ENCODE measurements at regions not wholly inside any gene's neighbourhood (a gene's known extent, or its start where the extent isn't known, plus 50 kb on each side); places are given as distances from the start of the nearest gene placed in this dataset.

DNA sequence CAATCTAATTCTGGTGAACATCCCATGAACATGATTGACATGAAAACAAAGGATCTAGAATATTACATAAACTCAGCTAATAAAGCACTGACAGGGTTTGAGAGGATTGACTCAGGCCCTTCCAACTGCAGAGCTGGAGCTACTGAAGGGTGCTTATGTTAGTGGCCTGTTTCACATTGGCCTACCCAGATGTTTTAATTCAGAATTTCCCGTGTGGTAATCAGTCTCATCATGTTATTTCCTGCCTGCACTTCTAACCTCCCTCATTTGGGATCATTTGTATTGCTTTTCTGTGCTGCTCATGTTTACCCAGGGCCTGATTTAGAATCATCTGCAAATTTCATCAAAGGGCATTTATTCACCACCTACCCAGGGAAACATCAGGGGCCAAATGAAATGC, 270.3 kb downstream of the PLPP3 start:
- H3K4ac ChIP-seq (replicated peaks; ENCODE audit: insufficient read length, low read depth, low read length), result no peak overlapping the region
- no peak overlapping the region for H3K27ac ChIP-seq (ENCODE audit: low read depth, low read length)
- H4K20me1 ChIP-seq (replicated peaks in 1 of 2; ENCODE audit: control insufficient read depth in 1 of 2, insufficient read depth in 2 of 2, low read length in 2 of 2), result no peaks in the 10 kb centered on the region
- no peak overlapping the region for H2BK20ac ChIP-seq (ENCODE audit: low read length)
- no peaks in the 10 kb centered on the region for H3K23me2 ChIP-seq (ENCODE audit: low read depth, low read length)
- H4K5ac ChIP-seq (ENCODE audit: insufficient read length, low read depth, low read length), result no peak overlapping the region
- WGBS, 2 experiments (ENCODE audit: extremely low coverage in 1 of 2, insufficient coverage in 1 of 2, insufficient read length in 1 of 2, insufficient replicate concordance in 2 of 2, low coverage in 1 of 2, low lambda C conversion rate in 2 of 2, missing lambda C conversion rate in 1 of 2), result 75% methylated on average over 1 of the region's 1 CpG; no CpG with 5 or more reads in 1 of the 2 experiments
- TF ChIP-seq EGR1 (IDR thresholded peaks at IDR 0.05; ENCODE audit: borderline replicate concordance, low read depth, low read length) (no peak), HDAC6 (IDR thresholded peaks at IDR 0.05; ENCODE audit: low read depth, low read length) (no peak), NRF1 (IDR thresholded peaks at IDR 0.05; ENCODE audit: low read depth, low read length) (no peak), RFX5 (IDR thresholded peaks at IDR 0.05; ENCODE audit: borderline replicate concordance, low read depth, low read length) (no peak), TEAD4 (IDR thresholded peaks at IDR 0.05; ENCODE audit: low read depth, low read length) (no peak), SUZ12 (IDR thresholded peaks at IDR 0.05; ENCODE audit: low read length) (no peak), MAFK (IDR thresholded peaks at IDR 0.05; ENCODE audit: low read depth, low read length) (no peak), BCL11A (IDR thresholded peaks at IDR 0.05; ENCODE audit: low read depth in 2 of 2, low read length in 2 of 2) (no peak), HDAC2 (IDR thresholded peaks at IDR 0.05; ENCODE audit: borderline replicate concordance in 1 of 2, low read depth in 2 of 2, low read length in 2 of 2) (no peak), CEBPB (IDR thresholded peaks at IDR 0.05; ENCODE audit: low read depth, low read length) (no peak), KDM1A (IDR thresholded peaks at IDR 0.05; ENCODE audit: borderline replicate concordance, low read length) (no peak)
- H3K9me3 ChIP-seq (ENCODE audit: insufficient read depth in 2 of 2, low read depth in 1 of 2, low read length in 1 of 2), result peaks cover 0 to 3% of the 10 kb centered on the region in 2 experiments; a peak in 1 of 4 replicates
- H2BK120ac ChIP-seq (replicated peaks; ENCODE audit: low read depth, low read length), result no peak overlapping the region
- no peaks in the 10 kb centered on the region for H3K27me3 ChIP-seq (replicated peaks in 1 of 4; ENCODE audit: control insufficient read depth in 3 of 4, extremely low read depth in 1 of 4, insufficient read depth in 3 of 4, low read length in 3 of 4)
- no peaks in the 10 kb centered on the region for H3K79me1 ChIP-seq (ENCODE audit: low read depth, low read length)
- no peak overlapping the region for H3K56ac ChIP-seq (replicated peaks; ENCODE audit: insufficient read length, low read depth, low read length)
- H4K91ac ChIP-seq (replicated peaks; ENCODE audit: insufficient read length, low read length), result no peak overlapping the region
- no peaks in the 10 kb centered on the region for H3K79me2 ChIP-seq (ENCODE audit: control insufficient read depth in 1 of 2, insufficient read depth in 2 of 2, low read length in 2 of 2)
- H3K4me3 ChIP-seq (ENCODE audit: extremely low read depth in 1 of 4, insufficient read depth in 2 of 4, low read depth in 3 of 4, low read length in 4 of 4), result no peak overlapping the region
- H2BK5ac ChIP-seq (ENCODE audit: low read depth, low read length), result no peak overlapping the region
- no peak overlapping the region for H4K8ac ChIP-seq (ENCODE audit: extremely low read depth, insufficient read depth, low read length)
- ChIA-PET POLR2A (ENCODE audit: partially characterized antibody) (no interaction called here), CTCF (ENCODE audit: partially characterized antibody) (interaction anchor here (1.4 kb wide), 1 partner anchor 10 kb away, joined by 3 read pairs; no protein-coding TSS in a partner anchor)
- no peaks in the 10 kb centered on the region for H3K4me1 ChIP-seq (replicated peaks in 1 of 4; ENCODE audit: control insufficient read depth in 3 of 4, insufficient read depth in 4 of 4, low read length in 3 of 4)
- no peak overlapping the region for H3K4me2 ChIP-seq (ENCODE audit: insufficient read depth in 1 of 2, low read depth in 2 of 2, low read length in 2 of 2)
- no peak overlapping the region for H3K14ac ChIP-seq (ENCODE audit: insufficient read length)
- H3K36me3 ChIP-seq (ENCODE audit: control insufficient read depth in 2 of 4, insufficient read depth in 4 of 4, low read length in 3 of 4), result no peaks in the 10 kb centered on the region
- no peak overlapping the region for H2AK5ac ChIP-seq (ENCODE audit: low read depth, low read length)
- DNase-seq (ENCODE audit: low read depth in 1 of 2, low spot score in 2 of 2), result no peak
- no peak overlapping the region for H3K23ac ChIP-seq (ENCODE audit: insufficient read length)
- no peak overlapping the region for H2BK15ac ChIP-seq (ENCODE audit: low read length)
- no peak overlapping the region for H2BK12ac ChIP-seq (ENCODE audit: low read depth, low read length)
- no peak overlapping the region for H3K9ac ChIP-seq (replicated peaks in 1 of 4; ENCODE audit: extremely low read depth in 1 of 4, low read depth in 3 of 4, low read length in 3 of 4)
- no peak overlapping the region for H3K18ac ChIP-seq (ENCODE audit: extremely low read depth, low read length)
- FAIRE-seq, result no peak
- H2AFZ ChIP-seq (ENCODE audit: low read length), result no peak overlapping the region
